C4-2B (cell line): ENCODE measurements at regions not wholly inside any gene's neighbourhood (a gene's known extent, or its start where the extent isn't known, plus 50 kb on each side); places are given as distances from the start of the nearest gene placed in this dataset.

Experiments
- ZFX ChIP-seq: fragments of 450-650 bp; IDR thresholded peaks from 2 replicates; pipeline ENCODE4 v1.6.1; 2017
- TF ChIP-seq, protein P1 (sequence below): fragments of 450-650 bp; conservative IDR thresholded peaks from 2 replicates; pipeline ENCODE4 v1.5.1; 2017; ENCODE audit warnings: mild to moderate bottlenecking

- TF ChIP-seq, protein P1, sequence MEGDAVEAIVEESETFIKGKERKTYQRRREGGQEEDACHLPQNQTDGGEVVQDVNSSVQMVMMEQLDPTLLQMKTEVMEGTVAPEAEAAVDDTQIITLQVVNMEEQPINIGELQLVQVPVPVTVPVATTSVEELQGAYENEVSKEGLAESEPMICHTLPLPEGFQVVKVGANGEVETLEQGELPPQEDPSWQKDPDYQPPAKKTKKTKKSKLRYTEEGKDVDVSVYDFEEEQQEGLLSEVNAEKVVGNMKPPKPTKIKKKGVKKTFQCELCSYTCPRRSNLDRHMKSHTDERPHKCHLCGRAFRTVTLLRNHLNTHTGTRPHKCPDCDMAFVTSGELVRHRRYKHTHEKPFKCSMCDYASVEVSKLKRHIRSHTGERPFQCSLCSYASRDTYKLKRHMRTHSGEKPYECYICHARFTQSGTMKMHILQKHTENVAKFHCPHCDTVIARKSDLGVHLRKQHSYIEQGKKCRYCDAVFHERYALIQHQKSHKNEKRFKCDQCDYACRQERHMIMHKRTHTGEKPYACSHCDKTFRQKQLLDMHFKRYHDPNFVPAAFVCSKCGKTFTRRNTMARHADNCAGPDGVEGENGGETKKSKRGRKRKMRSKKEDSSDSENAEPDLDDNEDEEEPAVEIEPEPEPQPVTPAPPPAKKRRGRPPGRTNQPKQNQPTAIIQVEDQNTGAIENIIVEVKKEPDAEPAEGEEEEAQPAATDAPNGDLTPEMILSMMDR: no peak
- no peak for TF ChIP-seq ZFX
Measured at GRCh38 chr15:95254263-95254662, 1022.9 kb downstream of the MCTP2 start.
